T-helper 2 cell (primary cell): ENCODE measurements at regions not wholly inside any gene's neighbourhood (a gene's known extent, or its start where the extent isn't known, plus 50 kb on each side); places are given as distances from the start of the nearest gene placed in this dataset.
"Not testable (repeated sequence)": the region's sequence is repeated elsewhere in the genome, so short reads cannot be mapped to it uniquely, and the experiment has no call there.

ENCODE experiments used
- DNase-seq, 5 experiments: peaks; one replicate each; pipeline versions ENCODE4 v3.0.0 to v3.0.0-alpha.2; 2012 to 2022

DNA sequence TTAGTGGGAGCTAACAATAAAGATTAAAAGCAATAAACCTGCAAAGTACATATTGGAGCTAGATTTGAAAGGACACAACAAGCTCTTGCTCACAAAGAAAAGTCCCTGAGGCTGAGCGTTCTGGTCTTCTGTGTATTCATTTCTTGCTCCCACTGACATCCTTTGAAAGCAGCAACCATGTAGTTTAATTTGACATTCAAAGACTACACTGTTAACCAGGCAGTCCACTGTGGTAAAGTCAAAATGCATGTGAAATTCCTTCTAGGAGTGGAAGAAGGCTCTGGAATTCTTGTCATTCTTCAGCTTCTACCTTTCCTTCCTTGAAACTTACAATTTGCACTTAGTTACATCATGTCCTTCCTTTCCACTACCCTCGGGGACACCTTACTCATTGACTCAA, 480.7 kb downstream of the CSNK1G3 start:
- no peak for DNase-seq

DNA sequence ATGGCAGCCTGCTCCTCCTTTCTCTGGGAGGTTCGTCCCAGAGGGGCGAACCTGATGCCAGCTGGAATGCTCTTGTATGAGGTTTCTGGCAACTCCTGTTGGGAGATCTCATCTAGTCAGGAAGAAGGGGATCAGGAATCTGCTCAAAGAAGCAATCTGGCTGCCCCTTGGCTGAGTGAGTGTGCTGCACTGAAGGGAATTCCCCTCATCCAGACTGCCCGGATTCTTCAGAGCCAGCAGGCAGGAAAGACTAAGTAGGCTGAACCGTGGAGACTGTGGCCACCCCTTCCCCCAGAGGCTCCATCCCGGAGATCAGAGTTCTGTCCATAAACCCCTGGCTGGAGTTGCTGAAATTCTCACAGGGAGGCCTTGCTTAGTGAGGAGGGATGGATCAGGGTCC, 476.0 kb downstream of the CSNK1G3 start:
- DNase-seq = no peak

DNA sequence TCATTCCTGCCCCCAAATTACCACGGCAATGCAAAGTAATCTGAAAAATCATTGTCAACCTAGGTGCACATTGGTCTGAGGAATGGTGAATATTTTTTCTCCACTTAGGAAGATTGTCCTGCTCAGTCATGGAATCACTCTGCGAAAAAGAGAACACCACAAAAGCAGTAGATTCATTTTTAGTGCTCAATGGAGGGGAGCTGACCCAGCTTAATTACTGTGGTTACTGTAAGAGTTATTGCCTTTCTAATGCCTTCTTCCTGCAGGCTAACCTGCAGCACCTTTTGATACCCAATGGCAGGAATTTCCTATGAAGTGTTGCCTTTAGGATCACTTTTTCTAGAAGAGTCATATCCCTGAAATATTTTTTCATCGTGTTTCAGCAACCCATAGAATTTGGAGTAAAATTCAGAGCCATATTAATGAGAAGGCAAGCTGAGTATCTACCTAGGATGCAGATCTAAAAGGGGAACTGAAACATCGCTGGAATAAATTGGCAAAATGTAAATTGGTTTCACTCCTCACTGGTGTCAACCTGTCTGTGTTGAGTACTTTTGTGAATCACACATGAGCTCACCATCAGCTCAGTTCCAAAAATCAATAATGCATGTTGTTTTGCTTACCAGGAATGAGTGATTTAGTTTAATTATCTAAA, 464.5 kb downstream of the CSNK1G3 start:
- no peak for DNase-seq

DNA sequence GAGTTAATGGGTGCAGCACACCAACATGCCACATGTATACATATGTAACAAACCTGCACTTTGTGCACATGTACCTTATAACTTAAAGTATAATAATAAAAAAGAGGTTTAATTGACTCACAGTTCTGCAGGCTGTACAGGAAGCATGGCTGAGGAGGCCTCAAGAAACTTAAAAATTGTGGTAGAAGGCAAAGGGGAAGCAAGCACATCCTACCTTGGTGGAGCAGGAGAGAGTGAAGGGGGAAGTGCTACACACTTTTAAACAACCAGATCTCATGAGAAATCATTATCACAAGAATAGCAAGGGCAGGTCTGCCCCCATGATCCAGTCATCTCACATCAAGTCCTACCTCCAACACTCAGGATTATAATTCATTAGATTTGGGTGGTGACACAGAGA, 463.5 kb downstream of the CSNK1G3 start:
- not testable (repeated sequence) for DNase-seq

DNA sequence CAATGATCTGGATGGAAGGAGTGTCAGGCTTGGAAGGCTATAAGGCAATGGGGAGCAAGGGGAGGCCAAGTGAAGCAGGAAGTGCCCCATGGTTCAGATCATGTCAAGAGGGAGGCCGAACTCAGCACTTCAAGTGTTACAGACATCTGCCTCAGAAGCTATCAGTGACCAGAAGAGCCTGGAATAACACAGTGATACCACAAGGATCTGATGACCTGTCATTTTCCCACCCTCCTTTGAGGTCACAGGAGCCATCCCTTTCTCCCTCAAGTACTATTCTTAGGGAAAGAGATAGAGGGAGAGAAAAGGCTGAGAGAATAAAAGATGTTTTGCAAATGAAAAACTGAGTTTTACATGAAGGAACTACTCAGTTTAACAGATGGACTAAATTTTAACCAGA, 454.8 kb downstream of the CSNK1G3 start:
- DNase-seq = no peak

DNA sequence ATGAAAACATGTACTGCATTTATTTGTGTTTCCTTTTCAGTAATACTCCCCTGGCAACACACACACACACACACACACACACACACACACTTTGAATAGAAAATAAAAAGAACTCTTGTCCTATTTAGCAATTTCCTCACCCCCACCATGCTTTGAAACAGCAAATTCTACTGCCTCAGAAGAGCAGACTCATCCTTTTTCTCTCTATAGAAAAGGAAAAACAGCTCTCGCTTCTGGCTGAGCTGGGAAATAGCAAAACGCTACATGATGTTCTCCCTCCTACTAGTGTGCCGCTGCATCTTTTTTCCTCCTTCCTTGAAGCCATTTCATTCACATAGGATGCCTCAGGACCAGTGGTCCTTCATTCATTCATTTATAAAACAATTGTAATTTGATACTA, 453.6 kb downstream of the CSNK1G3 start:
- DNase-seq = no peak

DNA sequence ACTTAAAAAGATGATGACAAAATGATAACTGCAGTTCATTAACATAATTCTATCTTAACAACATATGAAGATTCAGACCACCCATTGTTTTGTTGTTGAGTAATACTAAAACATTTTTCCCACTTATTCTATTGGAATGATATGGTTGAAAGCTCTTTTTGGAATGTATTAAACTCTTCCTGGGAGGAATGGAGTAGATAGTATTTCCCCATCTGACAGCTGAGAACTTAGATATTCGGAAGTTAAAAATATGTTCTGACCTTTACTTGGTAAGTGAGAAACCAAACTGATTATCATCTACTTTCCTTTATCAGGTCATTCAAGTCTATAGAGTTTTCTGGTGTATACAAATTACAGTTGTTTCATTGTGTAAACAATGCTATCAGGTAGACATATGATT, 452.9 kb downstream of the CSNK1G3 start:
- no peak for DNase-seq

DNA sequence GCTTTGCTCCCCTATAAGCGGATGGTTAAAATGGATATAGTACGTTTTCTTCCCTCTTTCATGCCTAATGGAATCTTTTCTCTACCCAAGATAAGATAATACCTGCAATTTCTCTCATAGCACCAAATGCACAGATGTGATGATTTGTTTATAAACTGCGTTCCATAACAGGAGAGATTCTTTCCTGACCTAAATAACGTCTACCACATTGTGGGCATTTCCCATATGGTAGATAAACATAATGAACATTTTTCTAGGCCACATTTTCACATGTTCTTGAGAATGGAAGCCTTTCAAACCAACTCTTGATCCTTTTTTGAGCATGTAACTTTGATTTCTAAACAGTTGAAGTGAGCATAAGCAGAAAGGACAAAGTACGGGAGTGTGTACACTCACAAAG, 448.5 kb downstream of the CSNK1G3 start:
- no peak for DNase-seq

DNA sequence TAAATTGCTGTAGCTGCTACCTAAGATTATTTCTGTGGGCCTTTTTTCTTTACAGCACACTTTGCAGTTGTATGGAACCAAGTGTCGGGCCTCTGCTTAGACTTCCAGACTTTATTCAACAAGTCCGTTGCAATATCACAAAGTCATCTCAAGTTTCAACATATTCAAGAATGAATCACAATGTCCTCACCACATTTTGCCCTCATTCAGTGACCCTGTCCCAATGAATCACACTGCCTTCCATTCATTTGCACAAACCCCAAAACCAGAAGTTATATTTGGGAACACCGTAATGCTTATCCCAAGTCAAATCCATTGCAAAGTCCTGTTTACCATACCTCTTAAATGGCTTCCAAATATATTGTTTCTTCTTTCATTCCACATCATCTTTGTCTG, 439.6 kb downstream of the CSNK1G3 start:
- no peak for DNase-seq

GRCh38 chr5:123950701-123951581, 439.0 kb downstream of the CSNK1G3 start:
- DNase-seq = no peak

DNA sequence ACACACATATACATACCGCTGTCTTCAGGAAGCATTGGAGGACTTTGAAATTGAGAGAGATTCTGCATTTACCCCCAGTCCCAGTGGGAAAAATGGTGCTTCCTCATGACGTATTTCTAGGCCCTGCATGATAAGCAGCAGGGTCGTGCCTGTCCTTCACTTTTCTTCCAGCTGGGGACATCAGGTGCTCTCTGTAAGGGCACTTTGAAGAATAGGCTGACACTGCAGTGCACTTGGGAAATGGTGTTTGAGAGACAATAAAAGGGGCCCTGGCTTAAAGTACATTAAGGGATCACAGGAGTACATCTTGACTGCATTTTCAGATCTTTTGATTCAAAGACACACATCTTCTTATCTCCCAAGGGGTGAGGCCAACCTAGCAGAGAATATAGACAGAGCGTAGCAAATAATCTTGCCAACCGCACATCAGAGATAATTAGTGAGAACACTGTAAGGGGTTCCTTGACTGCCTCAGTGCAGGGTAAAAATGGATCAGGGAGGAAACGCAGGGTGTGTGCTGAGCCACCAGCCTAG, 437.9 kb downstream of the CSNK1G3 start:
- no peak for DNase-seq

DNA sequence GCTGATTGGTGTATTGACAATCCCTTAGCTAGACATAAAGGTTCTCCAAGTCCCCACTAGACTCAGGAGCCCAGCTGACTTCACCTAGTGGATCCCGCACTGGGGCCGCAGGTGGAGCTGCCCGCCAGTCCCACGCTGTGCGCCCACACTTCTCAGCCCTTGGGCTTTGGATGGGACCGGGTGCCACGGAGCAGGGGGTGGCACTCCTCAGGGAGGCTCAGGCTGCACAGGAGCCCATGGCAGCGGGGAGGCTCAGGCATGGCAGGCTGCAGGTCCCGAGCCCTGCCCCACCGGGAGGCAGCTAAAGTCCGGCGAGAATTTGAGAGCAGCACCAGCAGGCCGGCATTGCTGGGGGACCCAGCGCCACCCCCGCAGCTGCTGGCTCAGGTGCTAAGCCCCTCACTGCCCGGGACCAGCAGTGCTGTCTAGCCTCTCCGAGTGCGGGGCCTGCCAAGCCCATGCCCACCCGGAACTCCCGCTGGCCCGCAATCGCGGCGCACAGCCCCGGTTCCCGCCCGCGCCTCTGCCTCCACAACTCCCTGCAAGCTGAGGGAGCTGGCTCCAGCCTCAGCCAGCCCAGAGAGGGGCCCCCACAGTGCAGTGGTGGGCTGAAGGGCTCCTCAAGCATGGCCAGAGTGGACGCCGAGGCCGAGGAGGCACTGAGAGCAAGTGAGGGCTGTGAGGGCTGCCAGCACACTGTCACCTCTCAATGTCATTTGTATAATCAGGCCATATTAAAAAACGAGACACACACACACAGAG, 437.2 kb downstream of the CSNK1G3 start:
- DNase-seq = no peak

DNA sequence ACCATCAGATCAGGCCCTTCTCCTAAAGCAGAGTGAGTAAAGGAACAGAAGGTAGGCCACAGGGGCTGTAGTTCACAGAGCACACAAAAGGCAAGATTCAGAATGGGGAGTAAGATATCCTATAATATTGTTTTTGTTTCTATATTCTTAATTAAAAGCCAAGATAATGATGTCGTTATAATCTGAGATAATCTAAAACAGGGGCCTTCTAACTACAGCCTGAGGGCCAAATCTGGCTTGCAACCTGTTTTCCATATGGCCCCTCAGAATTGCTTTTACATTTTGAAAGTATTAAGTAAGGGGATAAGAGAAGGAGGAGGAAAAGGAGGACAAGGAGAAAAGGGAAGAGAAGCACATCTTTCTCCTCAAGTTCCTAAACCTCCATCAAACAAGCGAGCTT, 435.8 kb downstream of the CSNK1G3 start:
- DNase-seq = no peak

DNA sequence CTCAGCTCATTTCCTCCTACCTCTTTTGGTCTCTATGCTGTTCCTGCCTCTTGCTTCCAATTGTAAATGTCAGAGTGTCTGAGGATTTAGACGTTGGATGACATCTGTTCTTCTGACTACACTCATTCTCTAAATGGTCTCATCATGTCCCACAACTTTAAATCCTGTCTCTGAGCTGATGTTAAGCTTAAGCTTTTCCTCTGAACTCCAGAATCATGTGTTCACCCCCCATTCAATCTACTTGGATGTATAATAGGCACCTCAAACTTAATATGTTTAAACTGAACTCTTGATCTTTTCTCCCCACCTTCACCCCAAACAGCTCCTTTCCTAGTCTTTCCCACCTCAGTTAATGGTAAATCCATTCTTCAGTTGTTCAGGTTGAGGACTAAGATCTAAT, 433.6 kb downstream of the CSNK1G3 start:
- DNase-seq = no peak

- no peak for DNase-seq
Measured at GRCh38 chr5:123943151-123943550, 431.2 kb downstream of the CSNK1G3 start.

DNA sequence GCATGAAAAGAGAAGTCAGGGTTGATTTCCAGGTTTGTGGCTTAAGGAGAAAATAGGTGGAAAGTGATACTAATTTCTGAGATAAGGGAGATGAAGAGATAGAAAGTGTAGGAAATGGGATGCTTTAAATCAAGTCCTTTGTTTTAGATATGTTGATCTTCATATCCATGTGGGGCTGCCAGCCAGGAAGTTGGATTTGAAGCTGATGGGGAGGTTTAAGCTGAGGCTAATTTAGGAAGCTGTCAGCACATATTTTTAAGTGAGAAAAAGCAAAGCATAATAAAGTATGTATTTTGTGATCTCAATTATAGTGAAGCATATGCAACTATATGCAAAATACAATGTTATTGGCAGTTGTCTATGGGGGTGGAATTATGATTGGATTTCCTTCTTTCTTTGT, 428.4 kb downstream of the CSNK1G3 start:
- DNase-seq = no peak

- peak in 1 of 5 experiments; percentile 14 for DNase-seq
Measured at GRCh38 chr5:123937230-123937629, 425.3 kb downstream of the CSNK1G3 start.

DNA sequence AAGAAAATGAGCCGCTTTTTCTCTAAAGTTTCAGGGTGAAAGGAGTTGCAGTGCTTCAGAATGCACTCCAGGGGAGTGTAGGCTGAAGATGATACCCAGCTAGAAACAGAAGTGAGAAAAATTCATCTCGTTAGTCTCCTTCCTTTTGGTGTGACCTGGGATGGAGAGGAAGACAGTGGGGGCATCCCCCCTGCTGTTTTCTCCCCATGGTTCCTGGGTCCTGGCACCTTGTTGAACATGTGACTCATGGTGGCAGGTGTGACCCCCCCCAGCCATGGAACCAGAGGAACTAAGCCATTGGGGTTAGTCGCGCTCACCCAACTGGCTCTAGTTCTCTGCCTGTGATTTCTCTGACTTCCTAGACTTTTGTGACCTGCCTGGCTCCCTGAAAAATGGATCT, 424.6 kb downstream of the CSNK1G3 start:
- DNase-seq = no peak

- DNase-seq = not testable (repeated sequence)
Measured at GRCh38 chr5:123933812-123934211, 421.8 kb downstream of the CSNK1G3 start.

DNA sequence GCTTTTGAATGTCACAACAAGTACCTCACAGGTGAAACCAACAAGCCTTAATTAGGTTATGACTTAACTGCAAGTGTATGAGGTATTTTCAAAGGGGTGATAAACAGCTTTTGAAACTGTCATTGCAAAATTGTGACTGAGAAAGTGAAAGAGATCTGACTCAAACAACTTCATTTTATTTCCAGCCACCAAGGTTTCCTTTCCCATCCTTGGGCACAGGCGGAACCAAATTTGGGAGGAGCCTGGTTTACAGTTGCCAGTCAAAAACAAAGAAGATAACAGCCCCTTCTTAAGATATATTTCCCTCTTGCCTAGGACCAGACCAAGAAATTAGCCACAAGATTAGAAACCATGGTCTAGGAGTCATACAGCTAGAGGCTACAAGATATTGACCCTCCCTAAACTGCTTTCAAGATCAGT, 417.1 kb downstream of the CSNK1G3 start:
- DNase-seq = no peak

DNA sequence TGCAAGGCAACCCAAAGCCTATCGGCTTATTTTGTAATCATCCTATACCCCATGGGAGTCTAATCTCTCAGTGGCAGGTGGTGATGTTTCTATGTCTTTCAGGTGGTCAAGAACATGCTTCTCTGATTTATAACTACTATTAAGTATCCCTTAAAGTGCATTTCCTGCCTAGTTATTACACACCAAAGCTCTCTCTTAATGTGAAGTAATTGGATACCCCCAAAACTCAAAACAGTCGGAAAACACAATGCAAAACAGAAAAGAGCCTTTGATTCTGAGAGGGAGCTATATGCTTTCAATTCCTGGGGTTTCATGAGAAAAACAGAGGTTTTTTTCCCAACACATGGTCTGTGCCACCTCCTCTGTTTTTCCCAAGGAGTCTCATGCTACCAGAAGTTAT, 416.4 kb downstream of the CSNK1G3 start:
- DNase-seq = no peak

DNA sequence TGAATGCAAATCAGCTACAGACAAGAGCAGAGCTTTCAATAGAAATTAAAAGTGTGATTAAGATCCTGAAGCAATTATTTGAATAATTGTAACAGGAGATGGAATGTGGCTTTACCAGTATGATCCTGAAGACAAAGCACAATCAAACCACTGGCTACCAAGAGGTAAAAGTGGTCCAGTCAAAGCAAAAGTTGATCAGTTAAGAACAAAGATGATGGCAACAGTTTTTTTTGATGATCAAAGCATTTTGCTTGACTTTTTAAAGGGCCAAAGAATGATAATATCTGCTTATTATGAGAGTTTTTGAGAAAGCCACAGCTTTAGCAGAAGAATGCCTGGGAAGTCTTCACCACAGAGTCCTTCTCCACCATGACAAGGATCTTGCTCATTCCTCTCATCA, 409.2 kb downstream of the CSNK1G3 start:
- DNase-seq = no peak
